HG02763 (cell line): ENCODE measurements at regions not wholly inside any gene's neighbourhood (a gene's known extent, or its start where the extent isn't known, plus 50 kb on each side); places are given as distances from the start of the nearest gene placed in this dataset.

Source experiments
- ATAC-seq: cut with Tn5 transposase; IDR thresholded peaks from one replicate; pipeline ENCODE4 v1.9.1; 2021; ENCODE audit warnings: mild to moderate bottlenecking, moderate library complexity; ENCODE audit not compliant: unreplicated experiment

- ATAC-seq = no peak
These were observed 107.6 kb upstream of the FAM9C start for GRCh38 chrX:13151828-13152517.

- ATAC-seq = no peak
These were observed 105.4 kb upstream of the FAM9C start for GRCh38 chrX:13149702-13150350.

- ATAC-seq = no peak
These were observed 103.3 kb upstream of the FAM9C start for GRCh38 chrX:13147733-13148132.

- ATAC-seq = no peak
These were observed 102.7 kb upstream of the FAM9C start for GRCh38 chrX:13147147-13147546.

- ATAC-seq = no peak
These were observed 100.7 kb upstream of the FAM9C start for GRCh38 chrX:13144927-13145655.

- no peak for ATAC-seq
These were observed 98.5 kb upstream of the FAM9C start for GRCh38 chrX:13142891-13143290.

- no peak for ATAC-seq
These were observed 95.6 kb upstream of the FAM9C start for GRCh38 chrX:13140007-13140406.

- no peak for ATAC-seq
These were observed 87.1 kb upstream of the FAM9C start for GRCh38 chrX:13131396-13132137.

- no peak for ATAC-seq
These were observed 86.4 kb upstream of the FAM9C start for GRCh38 chrX:13130816-13131215.

- ATAC-seq = no peak
These were observed 83.7 kb upstream of the FAM9C start for GRCh38 chrX:13128104-13128503.

- ATAC-seq = no peak
These were observed 82.4 kb upstream of the FAM9C start for GRCh38 chrX:13126775-13127174.

- no peak for ATAC-seq
These were observed 80.8 kb upstream of the FAM9C start for GRCh38 chrX:13125188-13125587.

- ATAC-seq = no peak
These were observed 79.5 kb upstream of the FAM9C start for GRCh38 chrX:13123857-13124345.

GRCh38 chrX:13123247-13123856, 78.9 kb upstream of the FAM9C start:
- no peak for ATAC-seq

- no peak for ATAC-seq
These were observed 76.7 kb upstream of the FAM9C start for GRCh38 chrX:13121020-13121555.

- ATAC-seq = no peak
These were observed 75.6 kb upstream of the FAM9C start for GRCh38 chrX:13120017-13120416.

GRCh38 chrX:13119386-13119785, 75.0 kb upstream of the FAM9C start:
- no peak for ATAC-seq

- ATAC-seq = no peak
These were observed 70.9 kb upstream of the FAM9C start for GRCh38 chrX:13115146-13115855.

GRCh38 chrX:13112499-13112898, 68.1 kb upstream of the FAM9C start:
- ATAC-seq = no peak
